Motor neuron (in vitro differentiated cells): ENCODE measurements at regions not wholly inside any gene's neighbourhood (a gene's known extent, or its start where the extent isn't known, plus 50 kb on each side); places are given as distances from the start of the nearest gene placed in this dataset.
A peak's percentile ranks its signal among the peaks of the same experiment; 100 is the strongest.

Source experiments
- ATAC-seq, 8 experiments: fragments of 200-7000 bp; cut with Tn5 transposase; replicated peaks in 6 of 8; 2 replicates each; pipeline ENCODE4 v1.8.0; 2021; ENCODE audit warnings: mild to moderate bottlenecking in 8 of 8, moderate library complexity in 8 of 8
- H3K27ac ChIP-seq, 2 donors: fragments of 250-450 bp; sonication (Bioruptor Pico); 2 replicates each; pipeline ENCODE4 v1.9.0; 2021; ENCODE audit warnings: antibody characterized with exemption in 2 of 2, mild to moderate bottlenecking in 2 of 2, moderate library complexity in 1 of 2
- H3K4me1 ChIP-seq, 2 donors: fragments of 250-450 bp; sonication (Bioruptor Pico); replicated peaks in 1 of 2; 2 replicates each; pipeline ENCODE4 v1.6.1; 2021; ENCODE audit warnings: antibody characterized with exemption in 2 of 2, mild to moderate bottlenecking in 2 of 2, moderate library complexity in 1 of 2
- H3K4me3 ChIP-seq, 5 donors: fragments of 250-450 bp; sonication (Bioruptor Pico); 2 replicates each; pipeline ENCODE4 v1.9.0; 2021; ENCODE audit warnings: antibody characterized with exemption in 5 of 5, mild to moderate bottlenecking in 5 of 5, moderate library complexity in 4 of 5
- WGBS, 10 experiments: fragments of 450-650 bp; shearing (Covaris generic); methylation state at CpG; one replicate each; pipeline ENCODE4 v1.0.0; 2022; 5-methylcytosine and 5-hydroxymethylcytosine counted together
- in situ Hi-C, 9 experiments: fragments of 400-800 bp; cut with MboI; loops; one replicate each; pipeline ENCODE4 v1.15.0; 2021; ENCODE audit warnings: low sequenced_read_pairs in 9 of 9, low pct_unique_long_range_greater_than_20kb in 2 of 9; ENCODE audit not compliant: unreplicated experiment in 9 of 9

GRCh38 chrX:97995834-97996233 is 1112.1 kb downstream of the RPA4 start:
- WGBS, 10 experiments: 67 to 92% methylated on average over 1 to 2 of the region's 4 CpGs; no CpG with 5 or more reads in 8 of the 10 experiments
- no peak overlapping the region for H3K4me3 ChIP-seq
- in situ Hi-C loops: no loop called here

GRCh38 chrX:98028691-98029090 is 1145.0 kb downstream of the RPA4 start:
- no peak overlapping the region for H3K27ac ChIP-seq
- no peak for ATAC-seq
- WGBS, 10 experiments: 58 to 100% methylated on average over 1 to 4 of the region's 4 CpGs; no CpG with 5 or more reads in 8 of the 10 experiments
- H3K4me3 ChIP-seq: no peak overlapping the region
- in situ Hi-C loops: no loop called here
- H3K4me1 ChIP-seq: no peaks in the 10 kb centered on the region

More at GRCh38 chrX:97995834-97996233, 1112.1 kb downstream of the RPA4 start:
- ATAC-seq: no peak
- Histone ChIP-seq H3K27ac (no peak overlapping the region), H3K4me1 (no peaks in the 10 kb centered on the region)

GRCh38 chrX:98029861-98030260 is 1146.2 kb downstream of the RPA4 start:
- ATAC-seq: no peak
- Histone ChIP-seq H3K4me3 (no peak overlapping the region), H3K4me1 (no peaks in the 10 kb centered on the region), H3K27ac (no peak overlapping the region)
- in situ Hi-C loops: no loop called here
- 0 to 100% (median 72%) methylated on average over 1 to 8 of the region's 12 CpGs; no CpG with 5 or more reads in 7 of the 10 experiments for WGBS, 10 experiments

DNA sequence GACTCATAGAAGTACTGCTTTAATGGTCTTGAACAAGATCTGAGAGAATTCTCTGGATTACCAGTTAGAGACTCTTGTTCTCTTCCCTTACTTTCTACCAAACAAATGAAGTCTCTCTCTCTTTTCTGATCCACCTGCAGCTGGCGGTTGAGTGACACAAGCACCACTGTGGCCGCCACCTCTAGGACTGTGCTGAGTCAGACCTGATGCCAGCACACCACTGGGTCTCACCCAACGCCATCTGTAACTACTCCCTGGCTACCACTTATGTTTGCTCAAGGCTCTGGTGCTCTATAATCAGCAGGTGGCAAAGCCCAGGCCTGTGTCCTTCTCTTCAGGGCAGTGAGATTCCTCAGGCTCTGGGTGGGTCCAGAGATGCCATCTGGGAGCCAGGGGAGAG is 1173.5 kb downstream of the RPA4 start:
- Histone ChIP-seq H3K27ac (no peak overlapping the region), H3K4me1 (no peaks in the 10 kb centered on the region), H3K4me3 (no peak overlapping the region)
- no peak for ATAC-seq
- WGBS, 10 experiments: no CpG with 5 or more reads among the region's 3 CpGs
- in situ Hi-C loops: no loop called here

DNA sequence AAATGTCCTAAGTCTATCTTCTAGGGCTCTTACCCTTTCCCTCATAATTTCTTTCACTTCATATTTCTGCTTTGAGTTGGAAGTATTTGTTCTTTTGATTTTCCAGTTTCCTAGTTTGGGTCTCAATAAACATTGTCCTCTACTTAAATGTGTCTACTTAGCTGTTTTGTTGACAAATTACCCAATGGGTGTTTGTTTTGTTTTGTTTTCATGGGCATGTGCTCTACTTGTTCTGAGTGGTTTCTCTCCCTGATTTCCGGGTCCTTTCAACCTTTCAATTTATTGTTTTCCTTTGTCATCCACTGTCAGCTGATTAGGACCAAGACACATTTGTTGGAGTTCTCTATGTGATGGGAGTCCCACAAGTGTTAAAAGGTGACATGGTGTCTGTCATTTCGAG is 1181.4 kb downstream of the RPA4 start:
- Histone ChIP-seq H3K27ac (no peak overlapping the region), H3K4me3 (no peak overlapping the region), H3K4me1 (peaks cover 6 to 8% of the 10 kb centered on the region in 2 donors)
- in situ Hi-C loops: no loop called here
- 0 to 80% (median 43%) methylated on average over 1 to 2 of the region's 2 CpGs; no CpG with 5 or more reads in 4 of the 10 experiments for WGBS, 10 experiments
- no peak for ATAC-seq

DNA sequence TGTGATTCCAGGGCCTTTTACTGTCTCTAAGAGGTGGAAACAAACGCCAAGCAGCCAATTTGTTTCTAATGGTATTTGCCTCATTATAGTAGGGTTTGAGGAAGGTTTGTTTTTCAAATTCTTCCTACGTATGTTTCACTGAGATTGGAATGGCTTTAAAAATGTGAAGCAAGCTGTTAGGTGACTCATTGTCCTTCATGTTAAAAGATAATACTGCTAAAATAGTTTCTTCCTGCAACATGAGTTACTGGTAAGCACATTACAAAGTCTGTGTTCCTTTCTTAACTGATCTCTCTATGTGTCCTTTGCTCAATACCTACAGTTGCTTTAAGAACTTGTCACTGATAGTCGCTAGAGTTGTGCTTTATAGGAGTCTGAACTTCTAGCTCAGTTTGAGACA is 1183.9 kb downstream of the RPA4 start:
- Histone ChIP-seq H3K4me1 (peaks cover 6 to 8% of the 10 kb centered on the region in 2 donors), H3K4me3 (no peak overlapping the region), H3K27ac (no peak overlapping the region)
- 0 to 89% (median 63%) methylated on average over 1 to 3 of the region's 3 CpGs; no CpG with 5 or more reads in 3 of the 10 experiments for WGBS, 10 experiments
- ATAC-seq: peak in 4 of 8 experiments; percentile 20 to 40 (median 28)
- in situ Hi-C loops: no loop called here

DNA sequence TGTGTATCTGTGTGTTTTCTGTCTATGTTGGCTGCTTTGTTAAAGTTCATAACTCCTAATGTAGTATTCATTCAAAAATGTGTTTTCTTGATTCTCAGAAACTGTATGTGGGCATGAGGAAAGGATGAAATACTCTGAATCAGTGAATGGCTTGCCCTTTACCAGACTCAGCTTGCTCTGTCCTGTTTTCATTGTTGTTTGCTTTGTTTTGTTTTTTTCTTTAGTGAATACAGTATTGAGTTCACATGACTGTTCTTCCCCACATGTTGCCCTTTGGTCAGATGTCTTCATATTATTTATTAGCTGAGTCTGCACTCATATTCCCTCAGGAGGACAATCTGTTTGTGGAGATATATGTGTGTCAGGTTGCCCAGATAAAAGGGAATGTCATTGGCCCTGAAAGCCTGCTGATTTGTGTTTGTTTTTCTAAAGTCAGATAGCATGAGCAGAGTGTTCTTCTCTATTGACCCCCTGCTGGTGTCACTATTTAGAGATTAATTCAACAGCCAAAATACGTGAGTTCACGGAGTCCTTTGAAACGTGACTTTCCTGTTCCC is 1184.4 kb downstream of the RPA4 start:
- 0 to 60% (median 23%) methylated on average over 1 to 3 of the region's 3 CpGs; no CpG with 5 or more reads in 5 of the 10 experiments for WGBS, 10 experiments
- Histone ChIP-seq H3K4me1 (peaks cover 6 to 8% of the 10 kb centered on the region in 2 donors), H3K4me3 (no peak overlapping the region), H3K27ac (no peak overlapping the region)
- ATAC-seq: peak in 5 of 8 experiments; percentile 87 to 95 (median 94)
- in situ Hi-C loops: no loop called here

DNA sequence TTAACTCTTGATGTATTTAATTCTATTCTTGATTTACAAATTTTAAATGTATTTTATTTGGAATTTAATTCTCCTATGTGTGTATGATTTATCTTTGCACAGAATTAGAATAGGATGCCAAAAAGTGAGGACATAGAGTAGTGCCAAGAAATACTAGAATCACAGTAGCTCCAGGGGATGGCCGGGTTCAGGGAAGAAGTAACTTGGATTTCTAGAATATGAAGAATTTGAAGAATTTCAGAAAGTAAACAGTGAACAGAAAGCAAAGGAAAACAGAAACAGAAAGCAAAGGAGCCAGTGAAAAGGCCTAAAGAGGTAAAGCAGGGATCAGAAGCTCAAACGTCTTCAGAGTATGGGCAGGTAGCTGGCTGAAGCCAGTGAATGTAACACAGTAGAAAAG is 1187.6 kb downstream of the RPA4 start:
- ATAC-seq: no peak

DNA sequence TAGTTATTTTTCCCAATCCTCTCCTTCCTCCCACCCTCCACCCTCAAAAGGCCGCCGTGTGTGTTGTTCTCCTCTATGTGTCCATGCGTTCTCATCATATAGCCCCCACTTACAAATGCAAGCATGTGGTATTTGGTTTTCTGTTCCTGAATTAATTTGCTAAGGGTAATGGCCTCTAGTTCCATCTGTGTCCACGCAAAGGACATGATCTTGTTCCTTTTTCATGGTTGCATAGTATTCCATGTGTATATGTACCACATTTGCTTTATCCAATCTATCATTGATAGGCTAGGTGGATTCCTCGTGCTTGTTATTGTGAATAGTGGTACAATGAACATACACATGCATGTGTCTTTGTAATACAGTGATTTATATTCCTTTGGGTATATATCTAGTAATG is 1193.7 kb downstream of the RPA4 start:
- Histone ChIP-seq H3K27ac (no peak overlapping the region), H3K4me1 (no peaks in the 10 kb centered on the region), H3K4me3 (no peak overlapping the region)
- ATAC-seq: no peak
- in situ Hi-C loops: no loop called here
- 0 to 100% (median 41%) methylated on average over 1 to 5 of the region's 5 CpGs; no CpG with 5 or more reads in 3 of the 10 experiments for WGBS, 10 experiments

More for the DNA sequence above, 1187.6 kb downstream of the RPA4 start:
- 0 to 100% (median 38%) methylated on average over 1 to 2 of the region's 2 CpGs; no CpG with 5 or more reads in 2 of the 10 experiments for WGBS, 10 experiments
- in situ Hi-C loops: no loop called here
- no peak overlapping the region for H3K4me3 ChIP-seq
- H3K4me1 ChIP-seq: peaks cover 6 to 8% of the 10 kb centered on the region in 2 donors
- no peak overlapping the region for H3K27ac ChIP-seq

- no peak overlapping the region for H3K27ac ChIP-seq
- in situ Hi-C loops: no loop called here
- 0 to 100% (median 45%) methylated on average over 1 to 3 of the region's 3 CpGs; no CpG with 5 or more reads in 2 of the 10 experiments for WGBS, 10 experiments
- no peak for ATAC-seq
- peaks cover 0 to 4% of the 10 kb centered on the region in 2 donors for H3K4me1 ChIP-seq
- H3K4me3 ChIP-seq: no peak overlapping the region
Observed at GRCh38 chrX:98111684-98112083, 1228.0 kb downstream of the RPA4 start.

DNA sequence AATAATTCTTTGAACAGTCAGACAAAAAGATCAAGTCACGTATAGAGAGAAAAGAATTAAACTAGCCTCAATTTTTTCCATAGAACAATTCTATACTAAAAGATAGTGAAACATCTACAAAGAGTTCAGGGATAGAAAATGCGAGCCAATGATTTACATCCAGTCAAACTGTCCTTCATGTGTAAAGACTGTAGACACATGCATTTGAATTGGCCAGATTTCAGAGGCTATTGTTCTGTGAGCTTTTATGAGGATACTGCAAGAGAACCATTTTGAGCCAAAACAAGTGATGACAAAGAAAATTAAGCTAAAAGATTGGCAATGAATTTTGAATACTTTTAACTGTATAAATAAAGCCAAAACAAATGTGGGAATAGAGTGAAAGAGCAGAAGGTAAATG is 1230.3 kb downstream of the RPA4 start:
- in situ Hi-C loops: no loop called here
- WGBS, 10 experiments: 0 to 50% (median 0%) methylated on average over 1 to 2 of the region's 2 CpGs; no CpG with 5 or more reads in 5 of the 10 experiments
- ATAC-seq: no peak
- H3K4me3 ChIP-seq: no peak overlapping the region
- peaks cover 0 to 4% of the 10 kb centered on the region in 2 donors for H3K4me1 ChIP-seq
- no peak overlapping the region for H3K27ac ChIP-seq

GRCh38 chrX:98141466-98141865 is 1257.8 kb downstream of the RPA4 start:
- in situ Hi-C loops: no loop called here
- no peak overlapping the region for H3K4me3 ChIP-seq
- no peaks in the 10 kb centered on the region for H3K4me1 ChIP-seq
- WGBS, 10 experiments: 0 to 71% (median 40%) methylated on average over 1 of the region's 1 CpG; no CpG with 5 or more reads in 5 of the 10 experiments
- no peak overlapping the region for H3K27ac ChIP-seq
- no peak for ATAC-seq

DNA sequence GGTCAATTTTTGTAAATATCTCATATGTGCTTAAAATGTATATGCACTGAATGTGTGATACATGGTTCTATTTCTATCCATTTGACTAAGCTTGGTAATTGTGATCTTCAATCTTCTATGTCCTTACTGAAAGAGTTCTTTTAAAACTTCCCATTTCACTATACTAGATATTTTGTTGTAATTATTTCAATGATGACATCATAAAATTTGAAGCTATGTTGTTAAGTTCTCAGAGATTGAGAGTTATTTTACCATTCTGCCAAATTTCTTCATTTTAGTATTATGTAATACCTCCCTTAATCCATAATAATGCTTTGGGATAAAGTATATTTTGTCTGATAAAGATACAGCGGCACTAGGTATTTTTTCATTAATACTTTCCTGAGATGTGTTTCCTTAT is 1307.3 kb downstream of the RPA4 start:
- H3K4me3 ChIP-seq: no peak overlapping the region
- 0 to 100% (median 53%) methylated on average over 1 of the region's 1 CpG; no CpG with 5 or more reads in 5 of the 10 experiments for WGBS, 10 experiments
- H3K27ac ChIP-seq: no peak overlapping the region
- no peaks in the 10 kb centered on the region for H3K4me1 ChIP-seq
- ATAC-seq: no peak
- in situ Hi-C loops: no loop called here

GRCh38 chrX:98194036-98194435 is 1310.3 kb downstream of the RPA4 start:
- 0 to 100% (median 52%) methylated on average over 1 to 2 of the region's 2 CpGs; no CpG with 5 or more reads in 4 of the 10 experiments for WGBS, 10 experiments
- ATAC-seq: no peak
- no peak overlapping the region for H3K4me3 ChIP-seq
- in situ Hi-C loops: no loop called here
- H3K4me1 ChIP-seq: no peaks in the 10 kb centered on the region
- no peak overlapping the region for H3K27ac ChIP-seq
